ENCODE measurements at regions not wholly inside any gene's neighbourhood (a gene's known extent, or its start where the extent isn't known, plus 50 kb on each side); places are given as distances from the start of the nearest gene placed in this dataset.

DNA sequence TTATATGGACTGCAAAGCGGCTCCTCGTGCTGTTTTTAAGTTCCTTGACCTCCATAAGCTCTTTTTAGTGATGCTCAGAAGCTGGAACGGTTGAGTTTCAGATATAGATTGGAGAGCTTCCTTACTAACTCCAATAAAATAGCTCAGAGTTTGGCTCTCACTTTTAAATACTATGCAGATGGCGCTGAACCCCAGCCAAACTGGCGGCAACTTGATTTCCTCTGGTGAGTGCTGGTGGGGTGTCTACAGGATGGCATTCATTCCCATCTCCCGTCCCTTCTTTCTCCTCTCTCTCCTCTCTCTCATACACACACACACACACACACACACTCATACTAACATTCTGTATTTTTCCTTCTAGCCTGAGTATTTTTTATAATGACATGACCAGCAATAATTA lies 346.3 kb downstream of the ETNK1 start:
- ChIA-PET CTCF (interaction anchor here (0.5 to 0.7 kb wide), 2 partner anchors 22 to 694 kb away, joined by 3 to 4 read pairs; no protein-coding TSS in a partner anchor), POLR2A (ENCODE audit: unreplicated experiment) (no interaction called here)
- Histone ChIP-seq H2BK15ac (ENCODE audit: low read depth, low read length) (no peak overlapping the region), H3K9ac (ENCODE audit: low read depth, low read length) (no peak overlapping the region), H3K4me3 (ENCODE audit: insufficient read depth, low read depth, low read length) (no peak overlapping the region), H3K9me1 (ENCODE audit: insufficient read depth, low read length) (no peaks in the 10 kb centered on the region), H3K4ac (ENCODE audit: low read depth, low read length) (no peak overlapping the region; the same call in 1 of the 2 replicates), H3K18ac (ENCODE audit: low read depth, low read length) (no peak overlapping the region), H3K56ac (ENCODE audit: extremely low read depth, insufficient read depth, low read length) (no peak overlapping the region), H3K36me3 (ENCODE audit: control insufficient read depth, insufficient read depth, low read length) (no peaks in the 10 kb centered on the region), H4K5ac (ENCODE audit: low read depth, low read length) (no peak overlapping the region), H2BK20ac (ENCODE audit: low read depth, low read length) (no peak overlapping the region), H3K79me1 (ENCODE audit: low read depth in 1 of 2, low read length in 2 of 2) (no peaks in the 10 kb centered on the region), H3K4me2 (ENCODE audit: low read depth, low read length) (no peak overlapping the region), H2BK5ac (ENCODE audit: low read depth, low read length, poor library complexity, severe bottlenecking) (no peak overlapping the region), H3K23ac (ENCODE audit: low read depth, low read length) (no peak overlapping the region), H2AFZ (replicated peaks; ENCODE audit: low read length, poor library complexity) (peak overlapping the region; percentile 26), H3K9me3 (ENCODE audit: control insufficient read depth, insufficient read depth, low read length) (no peaks in the 10 kb centered on the region), H3K27me3 (ENCODE audit: control insufficient read depth, insufficient read depth, low read length) (peaks cover 2% of the 10 kb centered on the region; the same call in 1 of the 2 replicates), H3K27ac (ENCODE audit: insufficient read depth, low read length) (no peak overlapping the region; the same call in 1 of the 2 replicates), H2AK5ac (ENCODE audit: low read depth, low read length) (no peak overlapping the region), H4K91ac (ENCODE audit: insufficient read depth, low read depth, low read length) (no peak overlapping the region), H3K14ac (replicated peaks; ENCODE audit: low read depth, low read length) (no peak overlapping the region), H4K8ac (ENCODE audit: low read depth in 2 of 2, low read length in 2 of 2) (no peak overlapping the region), H3K4me1 (ENCODE audit: control insufficient read depth, insufficient read depth, low read length) (no peaks in the 10 kb centered on the region), H2AK9ac (replicated peaks; ENCODE audit: low read depth, low read length, poor library complexity) (no peak overlapping the region), H2BK120ac (ENCODE audit: low read depth, low read length) (no peak overlapping the region), H4K20me1 (ENCODE audit: insufficient read depth, low read length) (no peaks in the 10 kb centered on the region)
- DNase-seq, result no peak
- WGBS, 2 experiments (ENCODE audit: extremely low coverage in 2 of 2, insufficient read length in 1 of 2), result no CpG with 5 or more reads among the region's 6 CpGs
- intact Hi-C loops (cut with micrococcal nuclease), result no loop called here
- no peak for TF ChIP-seq MAZ (IDR thresholded peaks at IDR 0.05; ENCODE audit: borderline replicate concordance, low read depth, low read length)
- no peak for ATAC-seq (ENCODE audit: low read depth)
- dilution Hi-C loops (cut with HindIII; ENCODE audit: low sequenced_read_pairs, unreplicated experiment), result no loop called here
- BruUV-seq (replicated peaks), result no TSS peak
- in situ Hi-C loops (cut with MboI; ENCODE audit: low sequenced_read_pairs), result no loop called here
